Stimulated activated CD8-positive, alpha-beta memory T cell treated with anti-CD3 and anti-CD28 coated beads, Interleukin-7, amount 100 ng/mL, for 24 hours (primary cell): ENCODE measurements at regions not wholly inside any gene's neighbourhood (a gene's known extent, or its start where the extent isn't known, plus 50 kb on each side); places are given as distances from the start of the nearest gene placed in this dataset.
"Not testable (repeated sequence)": the region's sequence is repeated elsewhere in the genome, so short reads cannot be mapped to it uniquely, and the experiment has no call there.

Source experiments
- DNase-seq: peaks from one replicate; pipeline ENCODE4 v3.0.0-alpha.2; 2020; ENCODE audit warnings: low read depth

GRCh38 chr21:16420031-16420724, 690.4 kb downstream of the USP25 start:
- DNase-seq: no peak

GRCh38 chr21:16421007-16421406, 691.2 kb downstream of the USP25 start:
- no peak for DNase-seq

GRCh38 chr21:16421965-16422364, 692.2 kb downstream of the USP25 start:
- no peak for DNase-seq

GRCh38 chr21:16422702-16423101, 692.9 kb downstream of the USP25 start:
- no peak for DNase-seq

- no peak for DNase-seq
Measured at GRCh38 chr21:16423921-16424320, 694.1 kb downstream of the USP25 start.

- DNase-seq: no peak
Measured at GRCh38 chr21:16424331-16424751, 694.6 kb downstream of the USP25 start.

GRCh38 chr21:16425376-16425775, 695.6 kb downstream of the USP25 start:
- no peak for DNase-seq

- no peak for DNase-seq
Measured at GRCh38 chr21:16426936-16427335, 697.2 kb downstream of the USP25 start.

- no peak for DNase-seq
Measured at GRCh38 chr21:16427587-16428087, 697.9 kb downstream of the USP25 start.

- no peak for DNase-seq
Measured at GRCh38 chr21:16437586-16437985, 707.8 kb downstream of the USP25 start.

- no peak for DNase-seq
Measured at GRCh38 chr21:16438761-16439160, 709.0 kb downstream of the USP25 start.

- no peak for DNase-seq
Measured at GRCh38 chr21:16441789-16442188, 712.0 kb downstream of the USP25 start.

- no peak for DNase-seq
Measured at GRCh38 chr21:16454399-16454798, 724.6 kb downstream of the USP25 start.

GRCh38 chr21:16455526-16455925, 725.7 kb downstream of the USP25 start:
- DNase-seq: no peak

- DNase-seq: no peak
Measured at GRCh38 chr21:16455978-16456377, 726.2 kb downstream of the USP25 start.

- DNase-seq: no peak
Measured at GRCh38 chr21:16457498-16457897, 727.7 kb downstream of the USP25 start.

GRCh38 chr21:16460936-16461335, 731.2 kb downstream of the USP25 start:
- no peak for DNase-seq

GRCh38 chr21:16464211-16464889, 734.6 kb downstream of the USP25 start:
- not testable (repeated sequence) for DNase-seq

- no peak for DNase-seq
Measured at GRCh38 chr21:16468184-16468583, 738.4 kb downstream of the USP25 start.

GRCh38 chr21:16473988-16474387, 744.2 kb downstream of the USP25 start:
- DNase-seq: no peak

- no peak for DNase-seq
Measured at GRCh38 chr21:16476056-16476825, 746.5 kb downstream of the USP25 start.

GRCh38 chr21:16488042-16488441, 758.3 kb downstream of the USP25 start:
- DNase-seq: no peak

- DNase-seq: no peak
Measured at GRCh38 chr21:16492356-16492755, 762.6 kb downstream of the USP25 start.
